DOHH2 (cell line): ENCODE measurements at regions not wholly inside any gene's neighbourhood (a gene's known extent, or its start where the extent isn't known, plus 50 kb on each side); places are given as distances from the start of the nearest gene placed in this dataset.
"Not testable (repeated sequence)": the region's sequence is repeated elsewhere in the genome, so short reads cannot be mapped to it uniquely, and the experiment has no call there.

ENCODE experiments used
- EZH2phosphoT487 ChIP-seq: fragments of 200-600 bp; sonication (generic); IDR thresholded peaks from 2 replicates; pipeline ENCODE4 v1.6.1; 2017; ENCODE audit warnings: borderline replicate concordance, mild to moderate bottlenecking, antibody characterized with exemption, low read length, moderate library complexity, mixed read lengths
- TF ChIP-seq, protein P1 (sequence below): fragments of 200-600 bp; sonication (generic); IDR thresholded peaks from one replicate; pipeline ENCODE4 v1.5.1; 2014; ENCODE audit warnings: antibody characterized with exemption, mild to moderate bottlenecking, low read depth, low read length; ENCODE audit not compliant: poor library complexity, severe bottlenecking

DNA sequence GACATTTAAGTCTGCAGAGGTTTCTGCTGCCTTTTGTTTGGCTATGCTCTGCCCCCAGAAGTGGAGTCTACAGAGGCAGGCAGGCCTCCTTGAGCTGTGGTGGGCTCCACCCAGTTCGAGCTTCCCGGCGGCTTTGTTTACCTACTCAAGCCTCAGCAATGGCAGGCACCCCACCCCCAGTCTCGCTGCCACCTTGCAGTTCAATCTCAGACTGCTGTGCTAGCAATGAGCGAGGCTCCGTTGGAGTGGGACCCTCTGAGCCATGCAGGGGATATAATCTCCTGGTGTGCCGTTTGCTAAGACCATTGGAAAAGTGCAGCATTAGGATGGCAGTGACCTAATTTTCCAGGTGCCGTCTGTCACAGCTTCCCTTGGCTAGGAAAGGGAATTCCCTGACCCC is 216.1 kb upstream of the DDI1 start:
- TF ChIP-seq, protein P1, sequence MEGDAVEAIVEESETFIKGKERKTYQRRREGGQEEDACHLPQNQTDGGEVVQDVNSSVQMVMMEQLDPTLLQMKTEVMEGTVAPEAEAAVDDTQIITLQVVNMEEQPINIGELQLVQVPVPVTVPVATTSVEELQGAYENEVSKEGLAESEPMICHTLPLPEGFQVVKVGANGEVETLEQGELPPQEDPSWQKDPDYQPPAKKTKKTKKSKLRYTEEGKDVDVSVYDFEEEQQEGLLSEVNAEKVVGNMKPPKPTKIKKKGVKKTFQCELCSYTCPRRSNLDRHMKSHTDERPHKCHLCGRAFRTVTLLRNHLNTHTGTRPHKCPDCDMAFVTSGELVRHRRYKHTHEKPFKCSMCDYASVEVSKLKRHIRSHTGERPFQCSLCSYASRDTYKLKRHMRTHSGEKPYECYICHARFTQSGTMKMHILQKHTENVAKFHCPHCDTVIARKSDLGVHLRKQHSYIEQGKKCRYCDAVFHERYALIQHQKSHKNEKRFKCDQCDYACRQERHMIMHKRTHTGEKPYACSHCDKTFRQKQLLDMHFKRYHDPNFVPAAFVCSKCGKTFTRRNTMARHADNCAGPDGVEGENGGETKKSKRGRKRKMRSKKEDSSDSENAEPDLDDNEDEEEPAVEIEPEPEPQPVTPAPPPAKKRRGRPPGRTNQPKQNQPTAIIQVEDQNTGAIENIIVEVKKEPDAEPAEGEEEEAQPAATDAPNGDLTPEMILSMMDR = not testable (repeated sequence)
- not testable (repeated sequence) for TF ChIP-seq EZH2phosphoT487
